ENCODE measurements at regions not wholly inside any gene's neighbourhood (a gene's known extent, or its start where the extent isn't known, plus 50 kb on each side); places are given as distances from the start of the nearest gene placed in this dataset.
"Not testable (repeated sequence)": the region's sequence is repeated elsewhere in the genome, so short reads cannot be mapped to it uniquely, and the experiment has no call there.

- Histone ChIP-seq H3K4me3 (ENCODE audit: low read length) (no peak overlapping the region), H3K79me2 (ENCODE audit: control insufficient read depth, low read length) (no peaks in the 10 kb centered on the region), H3K36me3 (ENCODE audit: control insufficient read depth, low read length) (no peaks in the 10 kb centered on the region), H3F3A (ENCODE audit: control insufficient read depth, insufficient read depth) (no peaks in the 10 kb centered on the region), H3K9me2 (replicated peaks; ENCODE audit: control insufficient read depth, low read length) (no peaks in the 10 kb centered on the region), H3K27ac (ENCODE audit: low read depth, low read length) (no peak overlapping the region), H3K4me2 (ENCODE audit: low read length) (no peak overlapping the region), H3K4me1 (ENCODE audit: control insufficient read depth, low read length) (no peaks in the 10 kb centered on the region), H3K9me3 (ENCODE audit: control insufficient read depth, insufficient read depth, low read length) (no peaks in the 10 kb centered on the region), H3K27me3 (ENCODE audit: control insufficient read depth, low read length) (no peaks in the 10 kb centered on the region), H4K20me1 (ENCODE audit: control insufficient read depth, insufficient read depth, low read depth, low read length) (no peaks in the 10 kb centered on the region)
- no peak for TF ChIP-seq EZH2phosphoT487 (IDR thresholded peaks at IDR 0.05; ENCODE audit: borderline replicate concordance, low read length)
- TF ChIP-seq CTCF (IDR thresholded peaks at IDR 0.05; ENCODE audit: low read depth, low read length, poor library complexity, severe bottlenecking), result no peak
These were observed 542.4 kb downstream of the FLRT2 start for GRCh38 chr14:86072116-86072894.

- H4K20me1 ChIP-seq (ENCODE audit: control insufficient read depth, insufficient read depth, low read depth, low read length), result no peaks in the 10 kb centered on the region
- H3K4me1 ChIP-seq (ENCODE audit: control insufficient read depth, low read length), result no peaks in the 10 kb centered on the region
- no peaks in the 10 kb centered on the region for H3F3A ChIP-seq (ENCODE audit: control insufficient read depth, insufficient read depth)
- no peak overlapping the region for H3K27ac ChIP-seq (ENCODE audit: low read depth, low read length)
- H3K27me3 ChIP-seq (ENCODE audit: control insufficient read depth, low read length), result no peaks in the 10 kb centered on the region
- no peaks in the 10 kb centered on the region for H3K36me3 ChIP-seq (ENCODE audit: control insufficient read depth, low read length)
- H3K9me2 ChIP-seq (replicated peaks; ENCODE audit: control insufficient read depth, low read length), result no peaks in the 10 kb centered on the region
- no peak for TF ChIP-seq EZH2phosphoT487 (IDR thresholded peaks at IDR 0.05; ENCODE audit: borderline replicate concordance, low read length)
- TF ChIP-seq CTCF (IDR thresholded peaks at IDR 0.05; ENCODE audit: low read depth, low read length, poor library complexity, severe bottlenecking), result no peak
- H3K4me2 ChIP-seq (ENCODE audit: low read length), result no peak overlapping the region
- no peak overlapping the region for H3K4me3 ChIP-seq (ENCODE audit: low read length)
- H3K79me2 ChIP-seq (ENCODE audit: control insufficient read depth, low read length), result no peaks in the 10 kb centered on the region
- 0 out of 2 replicates have a peak, but pooled peaks cover 3% of the 10 kb centered on the region for H3K9me3 ChIP-seq (ENCODE audit: control insufficient read depth, insufficient read depth, low read length)
These were observed 536.7 kb downstream of the FLRT2 start for GRCh38 chr14:86066651-86067050.

- TF ChIP-seq CTCF (IDR thresholded peaks at IDR 0.05; ENCODE audit: low read depth, low read length, poor library complexity, severe bottlenecking) (no peak), EZH2phosphoT487 (IDR thresholded peaks at IDR 0.05; ENCODE audit: borderline replicate concordance, low read length) (no peak)
- Histone ChIP-seq H3K4me2 (ENCODE audit: low read length) (no peak overlapping the region), H4K20me1 (ENCODE audit: control insufficient read depth, insufficient read depth, low read depth, low read length) (no peaks in the 10 kb centered on the region), H3K9me3 (ENCODE audit: control insufficient read depth, insufficient read depth, low read length) (0 out of 2 replicates have a peak, but pooled peaks cover 3% of the 10 kb centered on the region), H3K36me3 (ENCODE audit: control insufficient read depth, low read length) (no peaks in the 10 kb centered on the region), H3F3A (ENCODE audit: control insufficient read depth, insufficient read depth) (no peaks in the 10 kb centered on the region), H3K27ac (ENCODE audit: low read depth, low read length) (no peak overlapping the region), H3K4me1 (ENCODE audit: control insufficient read depth, low read length) (no peaks in the 10 kb centered on the region), H3K9me2 (replicated peaks; ENCODE audit: control insufficient read depth, low read length) (no peaks in the 10 kb centered on the region), H3K4me3 (ENCODE audit: low read length) (no peak overlapping the region), H3K27me3 (ENCODE audit: control insufficient read depth, low read length) (no peaks in the 10 kb centered on the region), H3K79me2 (ENCODE audit: control insufficient read depth, low read length) (no peaks in the 10 kb centered on the region)
These were observed 535.5 kb downstream of the FLRT2 start for GRCh38 chr14:86065407-86065806.

- not testable (repeated sequence) for H3F3A ChIP-seq (ENCODE audit: control insufficient read depth, insufficient read depth); H3K36me3 ChIP-seq (ENCODE audit: control insufficient read depth, low read length); H3K9me2 ChIP-seq (replicated peaks; ENCODE audit: control insufficient read depth, low read length); H3K9me3 ChIP-seq (ENCODE audit: control insufficient read depth, insufficient read depth, low read length); H3K27ac ChIP-seq (ENCODE audit: low read depth, low read length); H3K79me2 ChIP-seq (ENCODE audit: control insufficient read depth, low read length); H4K20me1 ChIP-seq (ENCODE audit: control insufficient read depth, insufficient read depth, low read depth, low read length); H3K4me2 ChIP-seq (ENCODE audit: low read length); H3K27me3 ChIP-seq (ENCODE audit: control insufficient read depth, low read length); H3K4me1 ChIP-seq (ENCODE audit: control insufficient read depth, low read length); H3K4me3 ChIP-seq (ENCODE audit: low read length)
These were observed 534.7 kb downstream of the FLRT2 start for GRCh38 chr14:86064595-86064994.
